ENCODE measurements at regions not wholly inside any gene's neighbourhood (a gene's known extent, or its start where the extent isn't known, plus 50 kb on each side); places are given as distances from the start of the nearest gene placed in this dataset.

GRCh38 chr15:61724251-61724939, 335.9 kb downstream of the VPS13C start:
- TF ChIP-seq POLR2A (IDR thresholded peaks at IDR 0.05) (no peak), CTCF (IDR thresholded peaks at IDR 0.05) (no peak)
